NCI-H1930 (cell line): ENCODE measurements at regions not wholly inside any gene's neighbourhood (a gene's known extent, or its start where the extent isn't known, plus 50 kb on each side); places are given as distances from the start of the nearest gene placed in this dataset.
A peak's percentile ranks its signal among the peaks of the same experiment; 100 is the strongest.
"Not testable (repeated sequence)": the region's sequence is repeated elsewhere in the genome, so short reads cannot be mapped to it uniquely, and the experiment has no call there.

ENCODE experiments used
- DNase-seq, 2 experiments: peaks; one replicate each; lab custom pipeline; 2025; lab: John Stamatoyannopoulos, UW

DNA sequence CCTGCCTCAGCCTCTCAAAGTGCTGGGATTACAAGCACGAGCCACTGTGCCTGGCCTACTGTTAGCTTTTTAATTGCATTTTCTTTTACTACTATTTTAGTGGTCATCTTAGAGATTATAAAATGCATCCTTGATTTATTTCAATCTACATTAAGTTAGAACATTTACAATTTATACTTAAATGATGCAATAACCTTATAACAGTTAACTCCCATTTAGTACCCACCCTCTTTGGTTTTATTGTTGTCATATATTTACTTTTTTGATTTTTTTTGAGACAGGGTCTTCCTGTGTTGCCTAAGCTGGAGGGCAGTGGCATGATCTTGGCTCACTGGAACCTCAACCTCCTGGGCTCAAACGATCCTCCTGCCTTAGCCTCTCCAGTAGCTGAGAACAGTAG lies 77.3 kb downstream of the PPCDC start:
- DNase-seq = no peak

DNA sequence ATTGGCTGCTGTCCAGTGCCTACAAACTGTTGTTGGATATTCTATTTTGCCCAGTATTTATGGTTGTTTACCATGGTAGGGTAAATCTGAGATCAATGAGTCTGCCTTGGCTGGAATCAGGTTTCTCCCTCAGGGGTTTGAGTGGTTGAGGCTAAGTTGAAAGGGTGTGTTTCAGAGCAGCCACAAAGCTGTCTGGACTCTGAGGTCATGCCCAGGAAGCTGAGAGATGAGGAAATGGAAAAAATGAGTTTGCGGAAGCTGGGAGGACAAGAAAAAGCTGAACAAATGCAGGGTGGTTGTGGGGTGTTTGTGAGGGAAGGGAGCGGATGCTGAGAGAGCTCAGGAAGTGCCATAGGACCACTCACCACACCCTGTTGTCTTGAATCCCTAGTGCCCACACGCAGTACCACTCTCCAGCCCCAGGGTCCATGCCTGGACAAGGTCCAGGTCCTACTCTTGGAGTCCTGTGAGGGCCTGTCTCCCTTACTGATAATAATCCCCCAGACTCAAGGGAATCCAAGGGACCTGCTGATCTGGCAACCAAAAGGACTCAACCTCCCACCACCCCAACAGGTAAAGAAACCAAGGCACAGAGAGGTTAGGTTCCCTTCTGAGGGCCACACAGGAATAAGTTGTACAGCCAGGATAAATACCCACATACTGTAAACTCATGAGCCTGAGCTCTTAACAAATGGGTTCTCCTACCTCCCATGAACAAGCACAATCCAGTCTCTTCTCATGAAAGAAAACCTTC lies 81.6 kb downstream of the PPCDC start:
- peak in 1 of 2 experiments; percentile 2 for DNase-seq

DNA sequence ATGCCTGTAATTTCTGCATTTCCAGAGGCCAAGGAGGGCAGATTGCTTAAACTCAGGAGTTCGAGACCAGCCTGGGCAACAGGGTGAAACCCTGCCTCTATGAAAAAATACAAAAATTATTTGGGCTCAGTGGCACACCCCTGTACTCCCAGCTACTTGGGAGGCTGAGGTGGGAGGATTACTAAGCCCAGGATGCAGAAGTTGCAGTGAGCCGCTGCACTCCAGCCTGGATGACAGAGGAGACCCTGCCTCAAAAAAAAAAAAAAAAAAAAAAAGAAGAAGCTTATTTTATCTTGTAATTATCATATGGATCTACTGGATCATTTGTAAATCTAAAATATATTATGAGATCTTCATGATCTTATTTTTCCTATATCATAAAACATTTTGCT lies 84.1 kb downstream of the PPCDC start:
- DNase-seq = no peak

DNA sequence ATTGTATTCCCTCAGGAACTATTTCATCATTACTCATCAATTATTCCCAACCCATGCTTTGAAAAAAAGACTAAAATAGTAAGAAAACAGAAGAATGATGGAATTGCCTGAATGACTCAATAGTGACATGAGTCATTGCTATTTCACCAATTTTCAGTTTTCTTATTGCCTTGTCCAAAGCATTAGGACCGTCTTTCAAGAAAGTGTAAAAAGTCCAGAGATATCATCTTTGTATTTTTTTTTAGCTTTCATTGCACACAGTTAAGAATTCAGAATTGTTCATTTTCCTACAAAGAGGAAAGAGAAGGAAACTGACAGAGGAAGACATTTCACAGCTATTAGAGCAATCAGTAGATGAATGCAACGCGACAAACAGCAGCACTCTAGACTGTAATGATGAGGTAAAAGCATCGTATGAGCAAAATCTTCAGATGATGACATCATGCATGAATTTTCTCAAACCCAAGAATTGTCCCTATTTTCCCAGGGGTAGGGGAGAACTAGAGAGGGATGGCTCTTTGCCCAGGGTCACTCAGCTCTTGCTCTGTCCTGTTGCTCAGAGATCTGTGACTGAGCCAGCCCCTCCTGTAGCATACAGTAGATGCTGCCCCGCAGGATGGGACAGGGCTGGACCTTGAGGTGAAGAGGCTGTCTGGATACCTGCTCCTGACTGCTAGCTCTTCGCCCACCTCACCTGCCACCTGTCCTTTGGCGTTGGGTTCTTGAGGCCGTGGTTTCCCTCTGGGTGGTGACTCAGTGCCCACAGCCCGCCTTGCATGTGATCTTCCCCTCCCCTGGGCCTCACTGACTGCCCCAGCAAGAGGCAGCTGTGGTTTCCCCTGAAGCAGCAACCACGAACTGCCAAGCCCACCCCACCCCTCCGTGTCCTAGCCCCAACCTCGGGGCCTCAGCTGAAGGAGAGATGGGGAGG lies 84.8 kb downstream of the PPCDC start:
- no peak for DNase-seq

DNA sequence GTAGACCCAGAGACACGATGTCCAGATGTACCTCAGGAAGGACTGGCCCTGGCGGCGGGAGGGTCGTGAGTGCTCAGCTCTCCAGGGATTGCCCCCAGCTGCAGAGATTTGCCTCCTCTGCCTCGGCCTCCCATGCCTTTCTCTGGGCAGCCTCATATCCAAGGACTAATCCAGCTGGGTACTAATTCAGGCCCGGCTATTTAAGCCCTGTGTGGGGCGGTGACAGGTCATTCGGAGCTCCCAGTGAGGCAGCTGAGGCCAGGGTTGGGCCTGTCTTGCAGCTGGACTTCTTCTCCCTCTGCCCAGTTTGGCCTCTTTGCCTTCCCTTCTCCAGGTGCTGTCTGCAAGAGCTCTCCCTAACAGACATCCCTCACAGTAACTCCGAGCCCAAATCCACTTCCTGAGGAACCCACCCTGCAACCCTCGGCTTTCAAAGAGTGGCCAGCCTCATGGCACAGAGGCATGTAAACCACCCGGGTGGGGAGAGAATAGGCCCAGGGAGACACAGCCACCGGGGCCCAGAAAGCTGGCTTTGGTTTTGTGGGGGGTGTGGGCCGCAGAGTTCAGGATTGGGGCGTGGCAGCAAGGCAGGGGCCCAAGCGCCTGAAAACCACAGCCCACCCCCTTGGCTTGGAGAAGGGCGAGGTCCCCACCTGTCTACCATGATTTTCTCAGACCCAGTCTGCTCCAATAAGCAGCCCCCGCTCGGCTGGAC lies 85.8 kb downstream of the PPCDC start:
- no peak for DNase-seq

DNA sequence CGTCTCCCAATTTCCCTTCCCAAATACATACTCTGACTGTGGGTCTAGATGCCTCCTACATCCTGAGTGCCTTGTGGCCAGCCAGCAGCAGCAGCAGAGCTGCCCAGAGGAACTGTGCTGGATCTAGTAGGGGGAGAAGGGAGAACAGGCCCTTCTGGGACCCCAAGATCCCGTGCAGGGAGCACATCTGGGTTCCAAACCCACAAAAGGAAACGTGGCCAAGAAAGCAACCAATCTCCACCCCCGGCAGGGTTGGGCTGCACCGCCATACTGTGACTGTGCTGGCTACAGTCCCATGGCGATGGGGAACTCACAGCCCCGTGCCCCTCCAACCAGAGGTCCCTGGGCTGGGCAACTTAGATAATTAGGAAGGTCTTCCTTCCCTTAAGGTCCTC lies 86.3 kb downstream of the PPCDC start:
- no peak for DNase-seq

DNA sequence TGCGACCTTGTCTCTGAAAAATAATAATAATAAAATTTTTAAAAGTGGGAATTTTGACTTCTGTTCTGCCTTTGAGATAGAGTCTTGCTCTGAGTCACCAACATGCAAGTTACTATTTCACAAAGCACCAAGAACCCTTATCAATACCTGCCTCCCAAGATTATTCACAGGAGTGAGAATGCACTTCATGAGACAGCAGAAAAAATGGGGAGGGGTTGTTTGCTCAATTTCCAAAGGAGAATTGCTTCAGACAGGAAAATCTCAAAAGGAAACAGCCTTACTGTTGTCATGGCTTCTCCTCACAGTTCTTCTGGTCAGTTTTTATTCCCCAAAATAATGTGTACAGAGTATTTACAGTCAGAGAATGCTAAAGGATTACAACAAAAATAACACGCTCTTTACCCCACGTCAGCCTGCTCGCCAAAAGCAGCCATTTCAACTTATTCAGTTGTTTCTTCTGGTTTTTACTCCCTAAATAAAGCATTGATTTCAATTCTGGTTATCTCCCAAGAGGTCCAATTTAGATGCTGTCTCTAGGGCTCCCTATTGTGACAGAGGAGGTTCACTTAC lies 89.0 kb downstream of the PPCDC start:
- DNase-seq = no peak

DNA sequence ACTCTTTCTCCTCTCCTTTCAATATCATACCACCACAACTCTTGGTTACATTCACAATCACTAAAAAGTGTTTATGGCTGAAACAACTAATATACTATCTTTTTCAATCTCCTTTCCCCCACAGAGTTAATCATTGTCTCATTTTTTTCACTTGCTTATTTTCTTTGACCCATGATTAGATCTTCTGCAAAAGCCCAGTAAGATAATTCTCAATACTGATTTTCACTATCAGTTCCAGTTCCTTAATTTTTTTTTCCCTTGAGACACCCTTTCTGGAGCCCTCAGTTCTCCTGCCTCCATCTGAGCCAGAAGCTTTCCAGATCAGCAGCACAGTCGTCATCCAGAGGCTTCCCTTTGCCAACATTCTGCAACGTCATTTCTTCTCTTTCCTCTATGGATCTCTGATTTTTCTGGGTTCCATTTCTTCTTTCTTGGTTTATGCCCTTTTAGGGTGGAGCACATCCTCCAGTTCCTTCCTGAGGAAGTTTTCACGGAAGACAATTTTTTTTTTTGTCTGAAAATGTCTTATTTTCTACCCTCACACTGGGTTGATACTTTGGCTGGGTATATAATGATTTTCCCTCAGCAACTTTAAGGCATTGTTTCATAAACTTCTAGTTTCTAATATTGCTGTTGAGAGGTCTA lies 88.7 kb upstream of the C15orf39 start:
- DNase-seq = no peak

DNA sequence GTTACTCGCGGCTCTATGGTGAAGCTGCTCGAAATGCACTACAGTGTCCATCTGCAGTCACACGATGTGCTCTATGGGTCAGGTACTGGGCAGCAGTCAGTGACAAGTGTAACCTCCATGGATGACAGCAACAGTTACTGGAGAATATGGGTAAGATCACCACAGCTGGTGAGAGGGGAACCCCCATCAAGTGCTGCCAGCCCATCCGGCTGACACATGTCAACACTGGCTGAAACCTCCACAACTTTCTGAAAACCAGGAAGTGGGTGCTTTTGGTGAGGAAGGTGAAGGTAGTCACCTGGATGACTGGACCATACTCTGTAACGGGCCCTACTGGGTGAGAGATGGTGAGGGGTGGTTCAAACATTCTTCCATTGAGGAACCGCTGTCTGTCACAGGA lies 87.4 kb upstream of the C15orf39 start:
- DNase-seq = no peak

DNA sequence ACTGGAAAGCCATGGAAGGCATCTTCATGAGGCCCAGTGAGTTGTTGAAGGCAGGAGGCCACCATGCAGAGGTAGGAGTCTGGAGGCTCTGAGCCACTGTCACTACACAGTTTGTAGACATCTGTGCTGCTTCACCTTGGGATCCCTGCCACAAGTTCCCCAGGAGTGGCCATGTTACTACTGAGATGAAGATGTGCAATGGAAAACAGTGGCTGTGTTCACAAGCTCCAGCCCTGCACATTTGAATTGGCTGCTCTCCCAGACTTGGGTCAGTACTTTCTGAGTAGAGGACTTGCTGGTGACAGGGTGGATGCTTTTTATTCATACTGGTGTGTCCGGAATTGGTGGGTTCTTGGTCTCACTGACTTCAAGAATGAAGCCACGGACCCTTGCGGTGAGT lies 86.9 kb upstream of the C15orf39 start:
- no peak for DNase-seq

DNA sequence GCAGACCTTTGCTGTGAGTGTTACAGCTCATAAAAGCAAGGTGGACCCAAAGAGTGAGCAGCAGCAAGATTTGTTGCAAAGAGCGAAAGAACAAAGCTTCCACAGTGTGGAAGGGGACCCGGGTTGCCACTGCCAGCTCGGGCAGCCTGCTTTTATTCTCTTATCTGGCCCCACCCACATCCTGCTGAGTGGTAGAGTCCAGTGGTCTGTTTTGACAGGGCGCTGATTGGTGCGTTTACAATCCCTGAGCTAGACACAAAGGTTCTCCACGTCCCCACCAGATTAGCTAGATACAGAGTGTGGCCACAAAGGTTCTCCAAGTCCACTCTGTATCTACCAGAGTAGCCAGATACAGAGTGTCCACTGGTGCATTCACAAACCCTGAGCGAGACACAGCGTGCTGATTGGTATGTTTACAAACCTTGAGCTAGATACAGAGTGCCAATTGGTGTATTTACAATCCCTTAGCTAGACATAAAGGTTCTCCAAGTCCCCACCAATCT lies 86.2 kb upstream of the C15orf39 start:
- DNase-seq = not testable (repeated sequence)

DNA sequence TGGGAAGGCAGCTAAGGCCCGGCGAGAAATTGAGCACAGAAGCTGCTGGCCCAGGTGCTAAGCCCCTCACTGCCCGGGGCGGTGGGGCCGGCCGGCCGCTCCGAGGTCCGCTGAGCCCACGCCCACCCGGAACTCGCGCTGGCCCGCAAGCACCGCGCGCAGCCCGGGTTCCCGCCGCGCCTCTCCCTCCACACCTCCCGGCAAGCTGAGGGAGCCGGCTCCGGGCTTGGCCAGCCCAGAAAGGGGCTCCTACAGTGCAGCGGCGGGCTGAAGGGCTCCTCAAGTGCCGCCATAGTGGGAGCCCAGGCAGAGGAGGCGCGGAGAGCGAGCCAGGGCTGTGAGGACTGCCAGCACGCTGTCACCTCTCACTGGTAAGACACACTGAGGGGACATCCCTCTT lies 85.5 kb upstream of the C15orf39 start:
- not testable (repeated sequence) for DNase-seq

DNA sequence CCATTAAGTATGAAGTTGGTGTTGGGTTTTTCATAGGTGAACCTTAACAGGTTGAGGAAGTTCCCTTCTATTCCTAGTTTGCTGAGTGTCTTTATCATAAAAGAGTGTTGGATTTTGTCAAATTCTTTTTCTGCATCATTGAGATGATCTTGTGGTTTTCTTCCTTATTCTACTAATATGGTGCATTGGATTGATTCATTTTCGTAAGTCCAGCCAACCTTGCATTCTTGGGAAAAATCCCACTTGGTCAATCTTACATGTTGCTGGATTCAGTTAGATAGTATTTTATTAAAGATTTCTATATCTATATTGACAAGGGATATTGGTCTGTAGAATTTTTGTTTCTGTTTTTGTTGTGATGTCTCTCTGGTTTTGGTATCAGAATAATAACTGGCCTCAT lies 83.7 kb upstream of the C15orf39 start:
- DNase-seq = no peak

DNA sequence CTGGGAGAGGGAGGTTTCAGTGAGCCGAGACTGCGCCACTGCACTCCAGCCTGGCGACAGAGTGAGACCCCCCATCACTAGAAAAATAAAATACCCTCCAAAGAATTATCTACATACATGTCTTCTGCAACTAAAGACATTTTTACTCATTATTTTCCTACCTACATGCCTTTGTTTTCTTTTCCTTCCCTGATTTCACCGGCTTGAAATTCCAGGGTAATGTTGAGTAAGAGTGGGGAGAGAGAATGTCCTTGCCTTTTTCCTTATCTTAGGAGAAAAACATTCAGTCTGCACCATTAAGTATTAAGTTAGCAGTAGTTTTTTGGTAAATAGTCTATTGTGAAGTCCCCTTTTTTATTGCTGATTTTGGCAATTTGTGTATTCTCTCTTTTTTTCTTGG lies 82.4 kb upstream of the C15orf39 start:
- not testable (repeated sequence) for DNase-seq

DNA sequence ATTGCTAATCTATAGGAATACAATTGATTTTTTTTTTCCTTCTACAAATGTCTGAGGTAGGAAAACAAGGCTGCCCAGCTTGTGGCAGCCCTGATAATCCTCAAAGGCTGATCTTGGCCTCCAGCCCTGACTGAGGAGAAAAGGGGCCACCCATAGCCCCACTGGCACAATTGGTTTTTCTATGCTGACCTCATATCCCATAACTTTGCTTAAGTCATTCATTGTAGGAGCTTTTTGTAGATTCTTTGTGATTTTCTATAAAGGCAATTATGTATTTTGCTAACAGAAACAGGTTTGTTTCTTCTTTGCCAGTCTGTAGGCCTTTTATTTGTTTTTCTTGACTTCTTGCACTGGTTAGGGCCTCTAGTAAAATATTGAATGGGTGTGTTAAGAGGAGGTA lies 80.2 kb upstream of the C15orf39 start:
- no peak for DNase-seq

DNA sequence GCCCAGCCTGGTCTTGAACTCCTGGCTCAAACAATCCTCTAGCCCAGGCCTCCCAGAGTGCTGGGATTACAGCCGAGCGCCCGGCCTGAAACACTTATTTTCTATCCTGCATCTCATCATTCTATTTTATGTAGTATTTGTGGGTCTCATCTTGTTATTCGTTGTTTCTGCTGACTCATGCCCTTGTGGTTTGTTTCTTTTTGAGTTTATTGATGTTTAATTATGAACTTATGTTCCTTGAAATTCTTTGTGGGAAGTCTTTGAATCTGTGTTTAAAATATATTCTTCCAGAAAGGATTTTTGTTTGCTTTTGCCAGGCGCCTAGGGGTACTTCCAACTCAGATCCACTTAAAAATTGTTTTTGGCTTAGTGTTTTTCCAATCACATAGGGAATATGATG lies 78.3 kb upstream of the C15orf39 start:
- DNase-seq = no peak

DNA sequence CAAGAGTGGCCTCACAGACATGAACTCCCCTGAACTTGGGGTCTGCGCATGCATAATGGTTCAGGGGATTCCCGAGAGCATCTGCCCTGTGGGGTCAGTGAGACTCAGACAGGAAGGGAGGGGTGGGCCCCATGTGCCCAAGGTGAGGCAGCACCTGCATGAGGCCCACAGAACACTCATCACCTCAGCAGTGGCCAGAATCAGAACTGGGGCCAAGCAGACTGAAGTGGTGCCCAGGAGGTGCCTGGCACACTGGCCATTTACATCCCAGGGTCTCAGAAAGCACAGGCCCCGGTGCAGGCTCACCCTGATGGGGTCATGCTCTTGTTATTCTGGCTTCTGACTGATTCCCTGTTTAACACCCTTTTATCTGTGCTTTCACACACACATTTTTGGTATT lies 77.4 kb upstream of the C15orf39 start:
- DNase-seq = not testable (repeated sequence)

DNA sequence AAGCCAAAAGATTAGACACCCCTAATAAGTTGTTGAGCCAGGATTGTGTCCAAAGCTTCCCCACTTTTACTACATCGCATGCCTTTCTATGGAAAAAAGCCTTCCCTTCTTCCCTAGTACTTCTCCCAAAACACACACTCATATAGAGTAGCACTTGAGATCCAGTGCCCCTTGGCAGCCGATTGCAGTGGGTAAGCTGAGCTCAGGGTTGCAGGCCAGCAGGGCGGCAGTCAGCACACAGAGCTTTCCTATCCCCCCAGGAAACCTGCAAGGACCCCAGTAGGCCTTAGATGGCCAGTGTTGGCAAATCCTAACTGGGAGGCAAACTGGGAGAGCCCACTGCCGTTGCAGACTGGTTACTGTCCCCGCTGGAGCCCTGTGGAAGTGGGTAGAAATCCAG lies 75.7 kb upstream of the C15orf39 start:
- no peak for DNase-seq

DNA sequence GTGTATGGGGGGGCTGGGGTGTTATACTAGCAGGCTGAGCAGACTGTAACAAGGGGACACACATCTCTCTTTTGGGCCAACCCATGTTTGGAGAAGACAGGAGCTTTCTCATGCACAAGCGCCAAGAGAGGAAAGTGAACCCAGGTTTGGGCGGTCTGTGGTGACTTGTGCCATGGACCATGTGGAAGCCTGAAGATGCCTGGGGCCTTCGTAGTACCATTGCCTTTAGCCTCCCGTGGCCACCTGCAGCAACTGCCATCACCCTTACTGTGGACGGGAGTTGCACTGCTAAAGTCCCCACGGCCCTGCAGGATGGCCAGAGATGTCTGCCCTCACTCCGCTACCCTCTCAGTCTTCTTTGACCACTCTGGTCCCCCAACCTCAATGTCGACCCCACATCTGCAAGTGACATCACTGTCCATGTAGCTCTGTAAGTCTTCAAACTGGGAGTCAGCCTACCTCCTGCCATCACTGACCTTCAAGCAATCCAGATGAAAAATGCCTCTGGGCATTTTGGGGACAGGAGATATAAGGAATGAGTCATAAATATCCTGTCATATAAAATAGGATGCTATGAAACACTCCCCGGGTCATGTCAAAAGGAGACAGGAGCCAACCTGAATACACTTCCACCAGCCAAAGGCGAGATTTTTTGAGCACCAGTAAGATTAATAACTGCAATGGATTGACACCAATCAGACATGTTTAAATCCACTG lies 74.7 kb upstream of the C15orf39 start:
- no peak for DNase-seq

DNA sequence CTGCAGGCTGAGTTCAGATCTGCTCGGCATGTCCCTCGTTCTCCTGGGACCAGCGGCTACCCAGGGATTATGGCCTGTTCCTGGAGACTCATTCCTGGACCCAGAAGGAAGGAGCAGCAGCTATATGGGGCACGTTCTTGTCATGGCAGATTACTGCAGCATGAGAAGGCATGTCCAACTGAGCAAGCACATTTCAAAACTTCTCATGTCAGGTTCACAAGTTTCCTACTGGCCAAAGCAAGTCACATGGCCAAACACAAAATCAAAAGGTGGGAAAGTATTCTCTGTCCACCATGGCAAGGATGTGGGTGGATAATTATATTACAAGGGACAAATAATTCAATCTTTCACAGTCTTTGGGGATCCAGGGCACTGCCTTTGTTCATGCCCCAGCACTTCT lies 71.9 kb upstream of the C15orf39 start:
- no peak for DNase-seq

DNA sequence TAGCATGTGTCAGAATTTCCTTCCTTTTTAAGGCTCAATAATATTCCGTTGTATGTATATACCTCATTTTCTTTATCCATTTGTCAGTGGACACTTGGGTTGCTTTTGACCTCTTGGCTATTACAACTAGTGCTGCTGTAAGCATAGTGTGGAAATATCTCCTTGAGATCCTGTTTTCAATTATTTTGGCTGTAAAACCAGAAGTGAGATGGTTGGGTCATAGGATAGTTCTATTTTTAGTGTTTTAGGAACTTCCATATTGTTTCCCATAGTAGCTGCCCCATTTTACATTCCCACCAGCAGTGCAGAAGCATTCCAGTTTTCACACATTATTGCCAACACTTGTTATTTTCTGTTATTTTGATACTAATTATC lies 70.4 kb upstream of the C15orf39 start:
- no peak for DNase-seq
